PC-9 (cell line): ENCODE measurements at regions not wholly inside any gene's neighbourhood (a gene's known extent, or its start where the extent isn't known, plus 50 kb on each side); places are given as distances from the start of the nearest gene placed in this dataset.
A peak's percentile ranks its signal among the peaks of the same experiment; 100 is the strongest.

Source experiments
- BruUV-seq: library from RNA; stranded (reverse); fragments of 400-500 nt; replicated peaks from 2 replicates; lab custom pipeline; 2021; lab: Mats Ljungman, UMichigan
- CTCF ChIA-PET: fragments of 300-600 bp; sonication (Branson Sonifier 250); formaldehyde crosslinking; loops from one replicate; lab custom pipeline; 2022; ENCODE audit warnings: antibody characterized with exemption; lab: Charles Lee
- POLR2A ChIA-PET: fragments of 300-600 bp; sonication (Branson Sonifier 250); formaldehyde crosslinking; loops from one replicate; lab custom pipeline; 2022; ENCODE audit warnings: antibody characterized with exemption; ENCODE audit not compliant: unreplicated experiment; lab: Charles Lee
- DNase-seq, 2 experiments: peaks; one replicate each; pipeline versions ENCODE4 v3.0.0 to v3.0.0-alpha.2; 2015 to 2022; ENCODE audit warnings: mixed read lengths in 1 of 2
- H2AFZ ChIP-seq: fragments of 200-600 bp; sonication (generic); 2 replicates; pipeline ENCODE4 v1.8.1; 2017; ENCODE audit warnings: antibody characterized with exemption
- H3F3A ChIP-seq: fragments of 200-600 bp; sonication (generic); 2 replicates; pipeline ENCODE4 v1.8.1; 2017; ENCODE audit warnings: antibody characterized with exemption, mild to moderate bottlenecking, low read depth; ENCODE audit not compliant: insufficient read depth
- H3K27ac ChIP-seq: fragments of 200-600 bp; sonication (generic); 2 replicates; pipeline ENCODE4 v1.6.1; 2016; ENCODE audit warnings: mixed run types
- H3K27me3 ChIP-seq: fragments of 200-600 bp; sonication (generic); 2 replicates; pipeline ENCODE4 v1.6.1; 2016; ENCODE audit warnings: low read depth, mixed run types; ENCODE audit not compliant: insufficient read depth
- H3K36me3 ChIP-seq: fragments of 200-600 bp; sonication (generic); 2 replicates; pipeline ENCODE4 v1.6.1; 2016; ENCODE audit warnings: low read depth, mixed run types
- H3K4me1 ChIP-seq: fragments of 200-600 bp; sonication (generic); replicated peaks from 2 replicates; pipeline ENCODE4 v1.6.1; 2016; ENCODE audit warnings: mixed run types; ENCODE audit not compliant: insufficient read depth
- H3K4me2 ChIP-seq: fragments of 200-600 bp; sonication (generic); 2 replicates; pipeline ENCODE4 v1.6.1; 2017; ENCODE audit warnings: mixed run types
- H3K4me3 ChIP-seq: fragments of 200-600 bp; sonication (generic); 2 replicates; pipeline ENCODE4 v1.6.1; 2016; ENCODE audit warnings: mixed run types
- H3K79me2 ChIP-seq: fragments of 200-600 bp; sonication (generic); 2 replicates; pipeline ENCODE4 v1.6.1; 2017; ENCODE audit warnings: low read depth, mixed run types
- H3K9me2 ChIP-seq: fragments of 200-600 bp; sonication (generic); 2 replicates; pipeline ENCODE4 v1.8.1; 2017; ENCODE audit warnings: mild to moderate bottlenecking; ENCODE audit not compliant: insufficient read depth
- H3K9me3 ChIP-seq: fragments of 200-600 bp; sonication (generic); 2 replicates; pipeline ENCODE4 v1.8.1; 2016; ENCODE audit warnings: low read depth; ENCODE audit not compliant: insufficient read depth
- H4K20me1 ChIP-seq: fragments of 200-600 bp; sonication (generic); 2 replicates; pipeline ENCODE4 v1.8.1; 2017; ENCODE audit not compliant: insufficient read depth
- EZH2 ChIP-seq: fragments of 200-600 bp; sonication (generic); IDR thresholded peaks from 2 replicates; pipeline ENCODE4 v1.8.0; 2017; ENCODE audit warnings: antibody characterized with exemption, low read depth
- intact Hi-C: fragments of 100-400 bp; cut with micrococcal nuclease; formaldehyde crosslinking; loops from one replicate; pipeline ENCODE4 v1.10.0; 2022; ENCODE audit not compliant: unreplicated experiment
- TF ChIP-seq, protein P1 (sequence below): fragments of 200-600 bp; sonication (generic); conservative IDR thresholded peaks from 2 replicates; pipeline ENCODE4 v1.6.1; 2017; ENCODE audit warnings: mixed run types, antibody characterized with exemption, mild to moderate bottlenecking, moderate library complexity

DNA sequence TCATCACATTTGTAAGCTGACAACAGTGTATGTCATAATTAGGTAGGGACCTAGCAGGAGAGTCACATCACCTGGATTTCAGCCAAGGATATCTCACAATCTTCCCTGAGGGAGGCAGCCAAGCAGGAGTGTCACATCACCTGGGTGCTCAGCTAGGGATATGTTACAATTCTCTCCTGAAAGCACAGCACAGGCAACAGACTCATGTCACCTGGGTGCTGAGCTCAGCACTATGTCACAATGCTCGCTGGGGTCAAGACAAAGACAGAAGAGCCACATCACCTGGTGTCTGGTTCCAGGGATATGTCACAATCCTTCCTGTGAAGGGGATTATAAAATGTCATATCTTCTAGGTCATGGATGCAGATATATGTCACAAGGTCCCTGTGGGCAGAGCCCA lies 123.7 kb downstream of the ZNF675 start:
- BruUV-seq, result no TSS peak
- Histone ChIP-seq H3K79me2 (no peaks in the 10 kb centered on the region), H4K20me1 (no peaks in the 10 kb centered on the region), H3K27ac (no peak overlapping the region), H2AFZ (no peak overlapping the region), H3K9me2 (no peaks in the 10 kb centered on the region), H3K9me3 (peaks cover 40% of the 10 kb centered on the region), H3K27me3 (no peaks in the 10 kb centered on the region), H3K36me3 (no peaks in the 10 kb centered on the region; the same call in 1 of the 2 replicates), H3F3A (no peaks in the 10 kb centered on the region; the same call in 1 of the 2 replicates), H3K4me1 (peaks cover 4% of the 10 kb centered on the region; the same call in 1 of the 2 replicates), H3K4me2 (no peak overlapping the region), H3K4me3 (no peak overlapping the region)
- CTCF ChIA-PET, result no interaction called here
- no peak for DNase-seq
- POLR2A ChIA-PET, result no interaction called here
- TF ChIP-seq EZH2, result no peak
- TF ChIP-seq, protein P1, sequence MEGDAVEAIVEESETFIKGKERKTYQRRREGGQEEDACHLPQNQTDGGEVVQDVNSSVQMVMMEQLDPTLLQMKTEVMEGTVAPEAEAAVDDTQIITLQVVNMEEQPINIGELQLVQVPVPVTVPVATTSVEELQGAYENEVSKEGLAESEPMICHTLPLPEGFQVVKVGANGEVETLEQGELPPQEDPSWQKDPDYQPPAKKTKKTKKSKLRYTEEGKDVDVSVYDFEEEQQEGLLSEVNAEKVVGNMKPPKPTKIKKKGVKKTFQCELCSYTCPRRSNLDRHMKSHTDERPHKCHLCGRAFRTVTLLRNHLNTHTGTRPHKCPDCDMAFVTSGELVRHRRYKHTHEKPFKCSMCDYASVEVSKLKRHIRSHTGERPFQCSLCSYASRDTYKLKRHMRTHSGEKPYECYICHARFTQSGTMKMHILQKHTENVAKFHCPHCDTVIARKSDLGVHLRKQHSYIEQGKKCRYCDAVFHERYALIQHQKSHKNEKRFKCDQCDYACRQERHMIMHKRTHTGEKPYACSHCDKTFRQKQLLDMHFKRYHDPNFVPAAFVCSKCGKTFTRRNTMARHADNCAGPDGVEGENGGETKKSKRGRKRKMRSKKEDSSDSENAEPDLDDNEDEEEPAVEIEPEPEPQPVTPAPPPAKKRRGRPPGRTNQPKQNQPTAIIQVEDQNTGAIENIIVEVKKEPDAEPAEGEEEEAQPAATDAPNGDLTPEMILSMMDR, result no peak
- intact Hi-C loops, result no loop called here

GRCh38 chr19:23561341-23561740 lies 125.7 kb downstream of the ZNF675 start:
- ChIA-PET CTCF (no interaction called here), POLR2A (no interaction called here)
- no peaks in the 10 kb centered on the region; the same call in 1 of the 2 replicates for H3F3A ChIP-seq
- H3K36me3 ChIP-seq, result no peaks in the 10 kb centered on the region; the same call in 1 of the 2 replicates
- DNase-seq, result peak in 1 of 2 experiments; percentile 45
- TF ChIP-seq EZH2, result no peak
- TF ChIP-seq, protein P1, result no peak
- BruUV-seq, result no TSS peak
- H4K20me1 ChIP-seq, result no peaks in the 10 kb centered on the region
- H3K4me2 ChIP-seq, result no peak overlapping the region
- no peak overlapping the region for H2AFZ ChIP-seq
- no peak overlapping the region for H3K4me3 ChIP-seq
- intact Hi-C loops, result no loop called here
- H3K4me1 ChIP-seq, result peaks cover 4% of the 10 kb centered on the region; the same call in 1 of the 2 replicates
- peaks cover 48% of the 10 kb centered on the region for H3K9me3 ChIP-seq
- H3K9me2 ChIP-seq, result no peaks in the 10 kb centered on the region
- H3K27ac ChIP-seq, result no peak overlapping the region
- no peaks in the 10 kb centered on the region for H3K27me3 ChIP-seq
- H3K79me2 ChIP-seq, result no peaks in the 10 kb centered on the region

DNA sequence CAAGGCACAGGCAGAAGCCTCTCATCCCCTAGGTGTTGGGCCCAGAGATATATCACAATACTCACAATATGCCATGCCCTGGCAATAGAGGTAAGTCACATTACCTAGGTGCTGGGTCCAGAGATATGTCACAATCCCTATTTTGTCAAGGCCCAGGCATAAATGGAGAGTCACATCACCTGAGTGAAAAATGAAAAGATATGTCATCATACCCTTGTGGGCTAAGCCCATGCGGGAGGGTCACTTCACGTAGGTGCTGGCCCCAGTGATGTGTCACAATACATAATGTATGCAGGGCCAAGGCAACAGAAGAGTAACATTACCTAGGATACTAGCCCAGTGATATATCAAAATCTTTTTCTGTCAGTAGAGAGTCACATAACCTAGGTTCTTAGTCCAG lies 127.0 kb downstream of the ZNF675 start:
- Histone ChIP-seq H3K4me3 (no peak overlapping the region), H3F3A (peaks cover 9% of the 10 kb centered on the region), H3K9me3 (peaks cover 57% of the 10 kb centered on the region), H3K4me2 (no peak overlapping the region), H3K27me3 (no peaks in the 10 kb centered on the region), H3K27ac (no peak overlapping the region), H3K36me3 (peaks cover 4% of the 10 kb centered on the region; the same call in 1 of the 2 replicates), H3K9me2 (no peaks in the 10 kb centered on the region), H4K20me1 (no peaks in the 10 kb centered on the region), H3K79me2 (no peaks in the 10 kb centered on the region), H3K4me1 (peaks cover 17% of the 10 kb centered on the region), H2AFZ (no peak overlapping the region)
- DNase-seq, result no peak
- ChIA-PET CTCF (no interaction called here), POLR2A (no interaction called here)
- no TSS peak for BruUV-seq
- TF ChIP-seq EZH2, result no peak
- TF ChIP-seq, protein P1, result no peak
- intact Hi-C loops, result no loop called here
